ENCODE measurements at regions not wholly inside any gene's neighbourhood (a gene's known extent, or its start where the extent isn't known, plus 50 kb on each side); places are given as distances from the start of the nearest gene placed in this dataset.

GRCh38 chr4:171256223-171256622 lies 557.0 kb upstream of the GALNTL6 start:
- TF ChIP-seq ZNF274 (IDR thresholded peaks at IDR 0.05; ENCODE audit: low read depth, low read length) (no peak), YY1 (IDR thresholded peaks at IDR 0.05; ENCODE audit: insufficient read depth, insufficient read length) (no peak)

Data from NT2/D1 (cell line).